ENCODE measurements at regions not wholly inside any gene's neighbourhood (a gene's known extent, or its start where the extent isn't known, plus 50 kb on each side); places are given as distances from the start of the nearest gene placed in this dataset.

DNA sequence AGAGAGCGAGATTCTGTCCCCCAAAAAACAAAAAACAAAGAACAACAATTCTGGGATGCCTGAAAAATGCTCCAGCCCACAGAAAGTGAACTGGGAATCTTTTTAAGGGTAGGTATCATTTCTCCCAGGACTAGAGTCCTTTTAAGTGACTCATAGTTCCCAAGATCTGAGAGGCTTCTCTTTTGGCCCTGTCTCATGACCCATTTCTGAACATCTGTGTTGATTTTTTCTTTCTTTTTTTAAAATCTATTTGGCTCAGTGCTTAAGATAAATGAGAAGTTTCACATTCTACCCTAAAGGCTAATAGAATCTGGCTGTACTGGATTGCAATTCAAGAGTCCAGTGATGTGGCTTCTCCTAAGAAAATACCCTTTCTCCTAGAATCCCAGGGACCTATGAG, 217.6 kb upstream of the FOXQ1 start:
- no peaks in the 10 kb centered on the region for H3K36me3 ChIP-seq (ENCODE audit: control insufficient read depth, insufficient read depth, low read length)
- H3K9ac ChIP-seq (ENCODE audit: insufficient read depth, low read length): no peak overlapping the region
- H3K4me1 ChIP-seq (ENCODE audit: control insufficient read depth, extremely low read depth, insufficient read depth, low read length): peaks cover 6% of the 10 kb centered on the region
- H2AFZ ChIP-seq (ENCODE audit: low read length): no peak overlapping the region
- no peak overlapping the region for H3K4me3 ChIP-seq (replicated peaks in 1 of 4; ENCODE audit: control extremely low read depth in 1 of 4, insufficient read depth in 1 of 4, low read depth in 3 of 4, low read length in 4 of 4)
- no peak overlapping the region for H3K4me2 ChIP-seq (ENCODE audit: extremely low read depth, insufficient read depth, low read length)
- no peaks in the 10 kb centered on the region for H3K9me3 ChIP-seq (ENCODE audit: control insufficient read depth, insufficient read depth, low read depth, low read length)
- no peaks in the 10 kb centered on the region for H3K27me3 ChIP-seq (ENCODE audit: control insufficient read depth, insufficient read depth, low read length)
- no peaks in the 10 kb centered on the region for H4K20me1 ChIP-seq (ENCODE audit: control insufficient read depth, extremely low read depth, insufficient read depth, low read length)
- H3K27ac ChIP-seq (ENCODE audit: insufficient read depth, low read length): no peak overlapping the region
- no peaks in the 10 kb centered on the region for H3K79me2 ChIP-seq (ENCODE audit: control insufficient read depth, insufficient read depth, low read length)
- peak in 1 of 2 donors; percentile 86 for DNase-seq (ENCODE audit: low read depth in 2 of 2)
- TF ChIP-seq, protein P1, sequence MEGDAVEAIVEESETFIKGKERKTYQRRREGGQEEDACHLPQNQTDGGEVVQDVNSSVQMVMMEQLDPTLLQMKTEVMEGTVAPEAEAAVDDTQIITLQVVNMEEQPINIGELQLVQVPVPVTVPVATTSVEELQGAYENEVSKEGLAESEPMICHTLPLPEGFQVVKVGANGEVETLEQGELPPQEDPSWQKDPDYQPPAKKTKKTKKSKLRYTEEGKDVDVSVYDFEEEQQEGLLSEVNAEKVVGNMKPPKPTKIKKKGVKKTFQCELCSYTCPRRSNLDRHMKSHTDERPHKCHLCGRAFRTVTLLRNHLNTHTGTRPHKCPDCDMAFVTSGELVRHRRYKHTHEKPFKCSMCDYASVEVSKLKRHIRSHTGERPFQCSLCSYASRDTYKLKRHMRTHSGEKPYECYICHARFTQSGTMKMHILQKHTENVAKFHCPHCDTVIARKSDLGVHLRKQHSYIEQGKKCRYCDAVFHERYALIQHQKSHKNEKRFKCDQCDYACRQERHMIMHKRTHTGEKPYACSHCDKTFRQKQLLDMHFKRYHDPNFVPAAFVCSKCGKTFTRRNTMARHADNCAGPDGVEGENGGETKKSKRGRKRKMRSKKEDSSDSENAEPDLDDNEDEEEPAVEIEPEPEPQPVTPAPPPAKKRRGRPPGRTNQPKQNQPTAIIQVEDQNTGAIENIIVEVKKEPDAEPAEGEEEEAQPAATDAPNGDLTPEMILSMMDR (conservative IDR thresholded peaks at IDR 0.05 in 1 of 2, IDR thresholded peaks at IDR 0.05 in 1 of 2; ENCODE audit: low read depth in 1 of 2, low read length in 2 of 2): no peak
- no peak for TF ChIP-seq EZH2 (IDR thresholded peaks at IDR 0.05; ENCODE audit: low read length, missing control alignments)

DNA sequence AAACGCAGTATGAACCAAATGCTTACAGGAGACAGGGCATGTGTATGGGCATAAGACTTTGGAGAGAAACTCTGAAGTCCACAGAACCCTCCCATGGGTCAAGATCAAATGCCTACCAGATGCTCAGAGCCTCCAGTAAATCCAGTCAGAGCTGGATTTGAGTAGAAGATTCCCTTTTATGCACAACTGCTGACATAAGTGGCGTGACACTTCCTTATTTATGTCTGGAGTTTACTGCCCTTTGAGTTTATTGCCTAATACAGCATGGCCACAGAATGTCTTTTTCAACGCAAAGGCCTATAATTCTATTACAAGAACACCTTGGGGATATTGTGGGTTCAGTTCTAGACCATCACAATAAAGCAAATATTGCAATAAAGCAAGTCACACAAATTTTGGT, 220.0 kb upstream of the FOXQ1 start:
- H3K9ac ChIP-seq (ENCODE audit: insufficient read depth, low read length): no peak overlapping the region
- no peaks in the 10 kb centered on the region for H3K27me3 ChIP-seq (ENCODE audit: control insufficient read depth, insufficient read depth, low read length)
- no peaks in the 10 kb centered on the region for H3K79me2 ChIP-seq (ENCODE audit: control insufficient read depth, insufficient read depth, low read length)
- TF ChIP-seq EZH2 (IDR thresholded peaks at IDR 0.05; ENCODE audit: low read length, missing control alignments): no peak
- TF ChIP-seq, protein P1 (conservative IDR thresholded peaks at IDR 0.05 in 1 of 2, IDR thresholded peaks at IDR 0.05 in 1 of 2; ENCODE audit: low read depth in 1 of 2, low read length in 2 of 2): no peak
- H3K36me3 ChIP-seq (ENCODE audit: control insufficient read depth, insufficient read depth, low read length): no peaks in the 10 kb centered on the region
- no peak overlapping the region for H3K4me3 ChIP-seq (replicated peaks in 1 of 4; ENCODE audit: control extremely low read depth in 1 of 4, insufficient read depth in 1 of 4, low read depth in 3 of 4, low read length in 4 of 4)
- H3K4me1 ChIP-seq (ENCODE audit: control insufficient read depth, extremely low read depth, insufficient read depth, low read length): peaks cover 6% of the 10 kb centered on the region
- H2AFZ ChIP-seq (ENCODE audit: low read length): no peak overlapping the region
- DNase-seq (ENCODE audit: low read depth in 2 of 2): no peak
- H3K27ac ChIP-seq (ENCODE audit: insufficient read depth, low read length): no peak overlapping the region
- H4K20me1 ChIP-seq (ENCODE audit: control insufficient read depth, extremely low read depth, insufficient read depth, low read length): no peaks in the 10 kb centered on the region
- H3K9me3 ChIP-seq (ENCODE audit: control insufficient read depth, insufficient read depth, low read depth, low read length): no peaks in the 10 kb centered on the region
- H3K4me2 ChIP-seq (ENCODE audit: extremely low read depth, insufficient read depth, low read length): no peak overlapping the region

DNA sequence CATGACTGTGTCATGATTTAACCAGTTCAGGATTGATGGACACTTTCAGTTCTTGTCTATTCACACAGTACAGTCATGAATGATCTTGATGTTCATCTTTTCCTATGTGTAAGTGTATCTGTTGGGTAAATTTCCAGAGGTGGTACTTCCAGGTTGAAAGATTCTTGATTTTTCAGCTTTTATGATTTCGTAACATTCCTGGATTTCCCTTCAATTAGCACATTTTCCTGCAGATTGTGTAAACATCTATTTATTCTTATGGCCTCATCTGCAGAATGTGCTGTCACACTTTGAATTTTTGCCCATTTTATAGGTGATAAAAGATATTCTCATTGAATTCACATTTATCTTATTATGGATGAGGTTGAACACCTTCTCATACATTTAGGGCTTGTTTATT, 222.0 kb upstream of the FOXQ1 start:
- peaks cover 6% of the 10 kb centered on the region for H3K4me1 ChIP-seq (ENCODE audit: control insufficient read depth, extremely low read depth, insufficient read depth, low read length)
- H4K20me1 ChIP-seq (ENCODE audit: control insufficient read depth, extremely low read depth, insufficient read depth, low read length): no peaks in the 10 kb centered on the region
- H3K36me3 ChIP-seq (ENCODE audit: control insufficient read depth, insufficient read depth, low read length): no peaks in the 10 kb centered on the region
- H3K27ac ChIP-seq (ENCODE audit: insufficient read depth, low read length): no peak overlapping the region
- DNase-seq (ENCODE audit: low read depth in 2 of 2): no peak
- H3K4me3 ChIP-seq (replicated peaks in 1 of 4; ENCODE audit: control extremely low read depth in 1 of 4, insufficient read depth in 1 of 4, low read depth in 3 of 4, low read length in 4 of 4): no peak overlapping the region
- no peaks in the 10 kb centered on the region for H3K79me2 ChIP-seq (ENCODE audit: control insufficient read depth, insufficient read depth, low read length)
- H2AFZ ChIP-seq (ENCODE audit: low read length): no peak overlapping the region
- TF ChIP-seq EZH2 (IDR thresholded peaks at IDR 0.05; ENCODE audit: low read length, missing control alignments): no peak
- TF ChIP-seq, protein P1 (conservative IDR thresholded peaks at IDR 0.05 in 1 of 2, IDR thresholded peaks at IDR 0.05 in 1 of 2; ENCODE audit: low read depth in 1 of 2, low read length in 2 of 2): no peak
- no peaks in the 10 kb centered on the region for H3K27me3 ChIP-seq (ENCODE audit: control insufficient read depth, insufficient read depth, low read length)
- no peaks in the 10 kb centered on the region for H3K9me3 ChIP-seq (ENCODE audit: control insufficient read depth, insufficient read depth, low read depth, low read length)
- H3K4me2 ChIP-seq (ENCODE audit: extremely low read depth, insufficient read depth, low read length): no peak overlapping the region
- H3K9ac ChIP-seq (ENCODE audit: insufficient read depth, low read length): no peak overlapping the region
